ENCODE measurements at regions not wholly inside any gene's neighbourhood (a gene's known extent, or its start where the extent isn't known, plus 50 kb on each side); places are given as distances from the start of the nearest gene placed in this dataset.

- no peaks in the 10 kb centered on the region for H3K9me3 ChIP-seq
- H3K27me3 ChIP-seq: no peaks in the 10 kb centered on the region
- H3K4me3 ChIP-seq: no peak overlapping the region
- intact Hi-C loops (cut with DNase I; ENCODE audit: low total_unique reads): no loop called here
- TF ChIP-seq, protein P1, sequence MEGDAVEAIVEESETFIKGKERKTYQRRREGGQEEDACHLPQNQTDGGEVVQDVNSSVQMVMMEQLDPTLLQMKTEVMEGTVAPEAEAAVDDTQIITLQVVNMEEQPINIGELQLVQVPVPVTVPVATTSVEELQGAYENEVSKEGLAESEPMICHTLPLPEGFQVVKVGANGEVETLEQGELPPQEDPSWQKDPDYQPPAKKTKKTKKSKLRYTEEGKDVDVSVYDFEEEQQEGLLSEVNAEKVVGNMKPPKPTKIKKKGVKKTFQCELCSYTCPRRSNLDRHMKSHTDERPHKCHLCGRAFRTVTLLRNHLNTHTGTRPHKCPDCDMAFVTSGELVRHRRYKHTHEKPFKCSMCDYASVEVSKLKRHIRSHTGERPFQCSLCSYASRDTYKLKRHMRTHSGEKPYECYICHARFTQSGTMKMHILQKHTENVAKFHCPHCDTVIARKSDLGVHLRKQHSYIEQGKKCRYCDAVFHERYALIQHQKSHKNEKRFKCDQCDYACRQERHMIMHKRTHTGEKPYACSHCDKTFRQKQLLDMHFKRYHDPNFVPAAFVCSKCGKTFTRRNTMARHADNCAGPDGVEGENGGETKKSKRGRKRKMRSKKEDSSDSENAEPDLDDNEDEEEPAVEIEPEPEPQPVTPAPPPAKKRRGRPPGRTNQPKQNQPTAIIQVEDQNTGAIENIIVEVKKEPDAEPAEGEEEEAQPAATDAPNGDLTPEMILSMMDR (IDR thresholded peaks at IDR 0.05): no peak
- TF ChIP-seq POLR2AphosphoS5 (IDR thresholded peaks at IDR 0.05): no peak
- no peak for TF ChIP-seq EP300 (IDR thresholded peaks at IDR 0.05)
- no peak for TF ChIP-seq POLR2A (IDR thresholded peaks at IDR 0.05)
- H3K27ac ChIP-seq: no peak overlapping the region
- DNase-seq: no peak
- H3K36me3 ChIP-seq: no peaks in the 10 kb centered on the region
- no peaks in the 10 kb centered on the region for H3K4me1 ChIP-seq
- WGBS, 5 donors: 88 to 95% (median 93%) methylated on average over 2 of the region's 2 CpGs
Observed at GRCh38 chr4:171348090-171348489, 465.1 kb upstream of the GALNTL6 start.

GRCh38 chr4:171342646-171343045 is 470.6 kb upstream of the GALNTL6 start:
- DNase-seq: no peak
- no peaks in the 10 kb centered on the region for H3K36me3 ChIP-seq
- no peaks in the 10 kb centered on the region for H3K27me3 ChIP-seq
- H3K9me3 ChIP-seq: no peaks in the 10 kb centered on the region
- TF ChIP-seq, protein P1 (IDR thresholded peaks at IDR 0.05): no peak
- TF ChIP-seq EP300 (IDR thresholded peaks at IDR 0.05): no peak
- no peak for TF ChIP-seq POLR2AphosphoS5 (IDR thresholded peaks at IDR 0.05)
- TF ChIP-seq POLR2A (IDR thresholded peaks at IDR 0.05): no peak
- no peaks in the 10 kb centered on the region for H3K4me1 ChIP-seq
- H3K27ac ChIP-seq: no peak overlapping the region
- H3K4me3 ChIP-seq: no peak overlapping the region
- 55 to 71% (median 58%) methylated on average over 2 to 3 of the region's 3 CpGs for WGBS, 5 donors
- intact Hi-C loops (cut with DNase I; ENCODE audit: low total_unique reads): no loop called here

GRCh38 chr4:171340258-171340657 is 472.9 kb upstream of the GALNTL6 start:
- no peaks in the 10 kb centered on the region for H3K36me3 ChIP-seq
- no peak overlapping the region for H3K4me3 ChIP-seq
- no peak for TF ChIP-seq EP300 (IDR thresholded peaks at IDR 0.05)
- no peak for TF ChIP-seq POLR2A (IDR thresholded peaks at IDR 0.05)
- no peak for TF ChIP-seq POLR2AphosphoS5 (IDR thresholded peaks at IDR 0.05)
- TF ChIP-seq, protein P1 (IDR thresholded peaks at IDR 0.05): no peak
- no peaks in the 10 kb centered on the region for H3K4me1 ChIP-seq
- no peak overlapping the region for H3K27ac ChIP-seq
- intact Hi-C loops (cut with DNase I; ENCODE audit: low total_unique reads): no loop called here
- H3K27me3 ChIP-seq: no peaks in the 10 kb centered on the region
- 86 to 93% (median 91%) methylated on average over 6 of the region's 6 CpGs for WGBS, 5 donors
- H3K9me3 ChIP-seq: no peaks in the 10 kb centered on the region
- no peak for DNase-seq

- 66 to 91% (median 78%) methylated on average over 4 of the region's 4 CpGs for WGBS, 5 donors
- no peak for TF ChIP-seq EP300 (IDR thresholded peaks at IDR 0.05)
- TF ChIP-seq POLR2AphosphoS5 (IDR thresholded peaks at IDR 0.05): no peak
- TF ChIP-seq POLR2A (IDR thresholded peaks at IDR 0.05): no peak
- TF ChIP-seq, protein P1 (IDR thresholded peaks at IDR 0.05): no peak
Observed at GRCh38 chr4:171334549-171334948, 478.7 kb upstream of the GALNTL6 start.

More at GRCh38 chr4:171334549-171334948, 478.7 kb upstream of the GALNTL6 start:
- intact Hi-C loops (cut with DNase I; ENCODE audit: low total_unique reads): no loop called here
- no peaks in the 10 kb centered on the region for H3K36me3 ChIP-seq
- H3K9me3 ChIP-seq: peaks cover 0 to 14% (median 2%) of the 10 kb centered on the region in 4 donors
- no peak for DNase-seq
- no peaks in the 10 kb centered on the region for H3K4me1 ChIP-seq
- H3K27me3 ChIP-seq: no peaks in the 10 kb centered on the region
- no peak overlapping the region for H3K4me3 ChIP-seq
- H3K27ac ChIP-seq: no peak overlapping the region
